ENCODE measurements at regions not wholly inside any gene's neighbourhood (a gene's known extent, or its start where the extent isn't known, plus 50 kb on each side); places are given as distances from the start of the nearest gene placed in this dataset.

DNA sequence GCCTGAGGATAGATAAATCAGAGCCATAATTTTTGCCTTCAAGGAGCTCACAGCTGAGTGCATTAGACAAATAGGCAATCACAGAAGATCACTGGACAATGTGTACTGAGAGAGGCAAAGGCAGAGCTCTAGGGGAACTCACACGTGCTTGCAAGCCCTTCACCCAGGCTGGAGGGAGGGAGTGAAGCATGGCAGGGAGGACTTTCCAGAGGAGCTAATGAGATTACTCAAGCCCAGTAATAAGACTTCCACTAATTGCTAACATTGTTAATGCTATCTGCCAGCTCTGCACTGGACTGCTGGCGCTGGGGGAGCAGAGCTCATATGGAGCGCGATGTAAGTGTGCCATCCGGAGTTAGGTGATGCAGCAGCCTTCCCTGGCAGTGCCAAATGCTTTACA, 408.4 kb downstream of the NTRK2 start:
- TF ChIP-seq TAF1 (IDR thresholded peaks at IDR 0.05; ENCODE audit: low read depth) (no peak), CEBPB (IDR thresholded peaks at IDR 0.05) (no peak)
- TF ChIP-seq, protein P1, sequence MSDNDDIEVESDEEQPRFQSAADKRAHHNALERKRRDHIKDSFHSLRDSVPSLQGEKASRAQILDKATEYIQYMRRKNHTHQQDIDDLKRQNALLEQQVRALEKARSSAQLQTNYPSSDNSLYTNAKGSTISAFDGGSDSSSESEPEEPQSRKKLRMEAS (IDR thresholded peaks at IDR 0.05), result no peak

All from Ishikawa (cell line).